ENCODE measurements at regions not wholly inside any gene's neighbourhood (a gene's known extent, or its start where the extent isn't known, plus 50 kb on each side); places are given as distances from the start of the nearest gene placed in this dataset.
"Not testable (repeated sequence)": the region's sequence is repeated elsewhere in the genome, so short reads cannot be mapped to it uniquely, and the experiment has no call there.

DNA sequence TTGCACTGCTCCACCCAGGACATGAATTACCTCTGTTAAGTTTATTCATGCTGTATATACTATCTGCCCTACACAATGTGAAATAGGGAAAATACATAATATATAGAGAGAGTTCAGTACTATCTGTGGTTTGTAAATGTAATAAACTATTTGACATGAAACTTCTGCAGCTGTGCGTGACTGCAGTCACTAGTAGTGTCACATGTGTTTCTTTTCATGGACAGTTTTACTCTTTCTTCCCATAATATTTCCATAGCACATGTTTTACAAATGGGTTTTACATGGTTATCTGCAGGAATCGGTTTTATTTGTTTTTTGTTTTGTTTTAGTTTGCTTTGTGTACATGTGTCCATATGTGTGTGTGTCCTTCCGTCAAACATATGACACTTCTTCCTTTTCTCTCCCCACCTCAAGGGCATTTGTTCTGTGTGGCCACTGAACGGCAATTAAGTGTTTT is 1644.1 kb upstream of the FLRT2 start:
- DNase-seq, result no peak

DNA sequence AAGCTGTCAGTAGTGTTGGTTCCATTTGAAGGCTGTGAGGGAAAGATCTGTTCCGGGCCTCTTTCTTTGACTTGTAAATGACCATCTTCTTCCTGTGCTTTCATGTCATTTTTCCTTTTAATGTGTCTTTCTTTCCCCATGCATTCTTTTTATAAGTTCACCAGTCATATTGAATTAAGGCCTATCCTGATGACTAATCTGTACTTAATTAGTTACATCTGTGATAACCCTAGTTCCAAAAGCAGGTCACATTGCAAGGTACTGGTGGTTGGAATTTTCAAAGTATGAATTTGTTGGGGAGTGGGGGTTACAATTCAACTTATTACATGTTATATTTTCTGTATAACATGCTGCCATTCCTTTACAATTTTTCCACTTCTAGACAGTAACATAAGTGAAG is 1642.1 kb upstream of the FLRT2 start:
- DNase-seq, result no peak

DNA sequence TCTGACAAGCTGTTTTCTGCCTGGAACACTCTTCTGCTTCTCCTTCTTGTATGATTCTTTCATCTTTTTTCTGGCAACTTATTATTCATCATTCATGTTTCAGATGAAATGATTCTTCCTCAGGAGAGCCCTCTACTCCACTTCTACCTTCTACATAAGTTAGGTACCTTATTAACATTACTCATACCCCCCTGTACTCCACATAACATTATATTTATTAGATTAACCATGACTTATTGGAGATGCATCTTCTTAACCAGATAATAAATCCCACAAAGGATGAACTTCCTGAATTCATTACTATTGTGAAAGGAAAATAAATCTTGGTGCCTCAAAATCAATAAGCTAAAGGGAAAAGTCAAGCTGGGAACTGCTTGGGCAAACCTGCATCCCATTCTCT is 1636.5 kb upstream of the FLRT2 start:
- DNase-seq, result no peak

DNA sequence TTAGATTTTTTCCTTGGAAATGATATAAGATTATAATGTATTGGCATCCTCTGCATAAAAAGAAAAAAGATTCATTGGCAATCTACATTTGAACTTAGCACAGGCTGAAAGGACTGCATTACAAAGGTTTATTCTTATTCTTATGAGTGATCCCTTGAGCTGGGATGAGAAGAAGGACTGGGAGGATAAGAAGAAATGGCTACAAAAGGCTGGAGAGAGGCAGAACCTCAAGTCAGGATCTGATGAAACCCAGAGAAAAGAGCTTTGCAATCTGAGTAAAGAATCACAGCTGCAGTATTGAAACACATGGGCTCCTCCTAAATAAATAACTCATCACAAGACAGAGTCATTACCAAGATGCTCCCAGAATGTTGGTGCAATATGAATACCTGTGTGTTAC is 1635.4 kb upstream of the FLRT2 start:
- no peak for DNase-seq

DNA sequence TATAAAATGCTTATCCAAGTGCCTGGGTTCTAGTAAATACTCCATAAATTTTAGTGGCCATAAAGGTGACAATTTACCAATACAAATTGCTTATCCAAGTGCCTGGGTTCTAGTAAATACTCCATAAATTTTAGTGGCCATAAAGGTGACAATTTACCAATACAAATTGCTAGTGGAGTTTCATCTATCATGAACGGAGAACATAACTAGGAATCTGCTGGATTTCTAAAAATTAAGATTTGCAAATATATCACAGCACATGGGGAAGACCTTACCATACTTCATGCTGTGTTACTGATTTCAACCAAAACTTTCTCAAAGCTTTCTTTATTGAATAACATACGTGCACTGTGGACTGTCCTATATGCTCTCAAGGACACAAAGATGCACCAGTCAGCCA is 1631.4 kb upstream of the FLRT2 start:
- DNase-seq, result not testable (repeated sequence)

DNA sequence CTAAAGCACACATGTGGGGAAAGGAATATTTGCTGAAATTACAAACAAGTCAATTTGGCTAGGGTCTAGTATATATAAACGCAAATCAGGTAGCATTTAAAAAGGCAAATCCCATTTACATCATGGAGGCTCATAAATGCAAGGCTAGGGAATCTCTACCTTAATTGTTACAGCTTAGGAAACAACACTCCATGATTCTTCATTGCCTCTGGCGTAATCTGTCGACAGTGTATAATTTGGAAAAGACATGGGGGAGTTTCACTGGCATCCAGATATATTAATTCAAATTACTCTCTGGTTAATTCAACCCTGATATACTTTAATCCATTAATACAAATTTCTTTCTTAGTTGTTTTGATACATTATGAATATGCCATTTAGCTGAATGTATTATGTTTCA is 1630.2 kb upstream of the FLRT2 start:
- no peak for DNase-seq

DNA sequence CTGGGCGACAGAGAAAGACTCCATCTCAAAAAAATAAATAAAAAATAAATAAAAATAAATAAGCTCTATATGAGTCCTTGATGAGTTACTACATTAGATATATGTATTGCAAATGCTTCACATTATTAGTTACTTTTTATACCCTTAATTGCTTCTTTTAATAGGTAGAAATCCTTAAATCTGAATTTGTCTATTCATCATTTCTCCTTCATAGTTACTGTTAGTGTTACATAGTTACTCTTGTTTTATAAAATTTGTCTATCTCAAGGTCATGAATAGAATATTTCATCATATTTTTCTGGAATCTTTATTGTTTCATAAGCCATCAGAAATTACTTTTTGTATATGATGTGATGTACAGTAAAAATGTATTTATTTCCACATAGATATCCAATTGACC is 1624.8 kb upstream of the FLRT2 start:
- no peak for DNase-seq

DNA sequence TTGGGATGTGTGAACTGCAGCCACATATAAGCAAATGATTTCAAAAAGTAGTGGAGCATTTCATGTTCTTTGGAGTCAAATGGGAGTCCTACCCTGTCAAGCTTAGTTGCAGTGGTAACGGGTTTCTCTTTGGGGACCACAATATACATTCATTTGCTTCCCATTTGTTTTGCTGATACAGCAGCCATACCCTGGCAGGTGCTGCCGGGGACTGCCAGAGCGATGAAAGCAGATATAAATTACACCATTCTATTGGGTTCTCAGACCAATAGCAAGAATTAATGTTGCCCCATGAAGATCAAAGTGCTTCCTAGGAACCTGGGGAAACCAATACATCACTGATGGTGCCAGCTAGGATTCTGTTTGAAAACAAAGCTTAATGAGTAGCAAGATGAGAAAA is 1621.5 kb upstream of the FLRT2 start:
- no peak for DNase-seq

DNA sequence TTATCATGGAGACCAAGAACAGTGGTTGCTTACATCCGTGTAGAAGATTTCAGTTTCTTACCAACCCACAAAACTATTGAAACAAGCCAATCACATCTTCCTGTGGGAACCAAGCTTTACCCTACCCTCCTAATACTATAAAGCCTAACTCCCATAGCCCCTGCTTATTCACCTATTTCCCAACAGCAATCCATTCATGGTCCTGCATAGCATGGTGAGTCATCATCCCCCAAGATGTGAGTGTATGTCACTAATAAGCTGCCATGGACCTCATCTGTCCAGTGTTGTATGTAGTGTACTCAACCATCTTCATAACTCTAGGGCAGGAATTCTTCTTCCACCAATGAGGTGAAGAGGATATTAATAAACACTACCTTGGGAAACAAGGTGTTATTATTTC is 1620.4 kb upstream of the FLRT2 start:
- no peak for DNase-seq

DNA sequence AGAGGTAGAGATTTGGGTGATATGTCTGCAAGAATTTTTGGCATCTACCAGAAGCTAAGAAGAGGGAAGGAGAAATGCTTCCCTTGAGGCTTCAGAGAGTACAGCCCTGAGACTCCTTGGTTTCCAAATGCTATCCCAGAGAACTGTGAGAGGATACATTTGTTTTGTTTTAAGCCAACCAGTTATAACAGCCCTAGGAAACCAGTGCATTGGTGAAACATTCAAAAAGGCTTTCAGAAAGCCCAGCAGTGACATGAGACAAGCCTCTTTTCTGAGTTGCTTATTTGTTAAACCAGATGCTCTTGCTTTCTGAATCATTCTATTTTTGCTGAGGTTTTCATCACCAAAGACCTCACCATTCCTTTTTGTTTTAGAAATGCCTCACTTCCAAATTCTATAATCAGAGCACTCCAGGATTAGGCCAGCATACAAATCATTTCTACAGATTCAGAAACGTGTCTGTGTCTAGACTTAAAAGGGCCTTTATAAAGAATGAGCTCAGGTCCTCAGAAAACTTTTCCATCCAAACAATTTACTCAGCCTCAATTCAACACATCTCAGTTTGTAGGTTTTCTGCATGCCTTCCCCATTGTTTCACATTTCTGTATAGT is 1617.8 kb upstream of the FLRT2 start:
- DNase-seq, result no peak

DNA sequence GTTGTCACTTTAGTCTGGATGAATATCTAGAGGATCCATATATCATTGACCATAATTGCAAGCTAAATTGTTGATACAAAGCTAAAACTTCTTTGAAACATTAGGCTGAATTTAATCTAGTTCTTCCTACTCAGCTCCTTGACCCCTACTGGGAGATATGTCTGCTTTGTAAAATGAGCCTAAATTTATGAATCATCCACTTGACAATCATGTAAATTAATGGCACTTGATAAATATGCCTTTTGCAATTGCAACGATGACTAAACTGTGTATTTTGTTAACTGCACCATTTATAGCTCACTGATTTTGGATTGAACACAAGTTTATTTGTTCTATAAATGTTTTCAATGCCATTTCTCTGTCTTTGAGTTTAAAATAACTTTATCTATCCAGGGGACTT is 1616.5 kb upstream of the FLRT2 start:
- DNase-seq, result no peak

DNA sequence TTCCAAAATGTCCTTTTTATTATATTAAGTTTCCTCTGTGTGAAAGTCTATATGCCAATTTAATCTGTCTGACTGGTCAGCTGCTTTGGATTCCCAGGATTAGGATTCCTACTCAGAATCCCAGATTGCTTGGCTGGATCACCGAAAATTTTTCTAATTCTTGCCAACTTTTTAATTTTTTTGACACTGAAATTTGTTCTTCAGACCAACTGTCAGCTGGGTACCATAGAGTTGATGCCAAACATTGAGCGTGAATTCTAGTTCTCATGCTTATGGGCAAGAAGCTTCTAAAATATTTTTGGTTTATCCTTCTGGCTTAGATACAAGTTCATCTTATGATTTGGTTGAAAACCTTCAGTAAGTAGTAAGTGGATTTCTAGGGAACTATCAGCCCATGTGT is 1611.4 kb upstream of the FLRT2 start:
- DNase-seq, result no peak

DNA sequence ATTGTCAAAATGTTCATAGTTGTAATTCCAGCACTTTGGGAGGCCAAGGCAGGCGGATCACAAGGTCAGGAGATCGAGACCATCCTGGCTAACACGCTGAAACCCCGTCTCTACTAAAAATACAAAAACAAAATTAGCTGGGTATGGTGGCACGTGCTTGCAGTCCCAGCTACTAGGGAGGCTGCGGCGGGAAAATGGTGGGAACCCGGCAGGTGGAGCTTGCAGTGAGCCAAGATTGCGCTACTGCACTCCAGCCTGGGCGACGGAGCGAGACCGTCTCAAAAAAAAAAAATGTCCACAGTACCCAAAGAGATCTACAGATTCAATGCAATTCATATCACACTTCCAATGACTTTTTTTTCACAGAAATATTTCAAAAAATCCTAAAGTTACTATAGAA is 1610.3 kb upstream of the FLRT2 start:
- DNase-seq, result not testable (repeated sequence)

DNA sequence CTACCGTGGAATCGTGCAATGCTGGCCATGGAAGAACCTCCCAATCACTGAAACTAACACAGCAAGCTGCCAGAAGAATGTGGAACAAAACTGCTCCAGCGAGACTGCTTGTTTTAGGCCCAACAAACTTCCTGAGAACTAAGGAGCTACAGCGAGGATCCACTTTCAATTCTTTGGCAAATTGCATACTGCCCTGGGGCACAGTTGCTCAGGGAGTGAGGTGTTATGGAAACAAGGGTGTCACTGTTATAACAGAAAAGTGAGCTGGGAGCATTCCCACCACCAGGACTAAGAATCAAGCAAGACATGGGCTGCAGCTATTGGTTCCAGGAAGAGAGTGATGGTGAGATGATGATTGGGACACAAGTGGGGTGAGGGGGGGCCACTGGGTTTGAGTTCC is 1606.1 kb upstream of the FLRT2 start:
- no peak for DNase-seq

DNA sequence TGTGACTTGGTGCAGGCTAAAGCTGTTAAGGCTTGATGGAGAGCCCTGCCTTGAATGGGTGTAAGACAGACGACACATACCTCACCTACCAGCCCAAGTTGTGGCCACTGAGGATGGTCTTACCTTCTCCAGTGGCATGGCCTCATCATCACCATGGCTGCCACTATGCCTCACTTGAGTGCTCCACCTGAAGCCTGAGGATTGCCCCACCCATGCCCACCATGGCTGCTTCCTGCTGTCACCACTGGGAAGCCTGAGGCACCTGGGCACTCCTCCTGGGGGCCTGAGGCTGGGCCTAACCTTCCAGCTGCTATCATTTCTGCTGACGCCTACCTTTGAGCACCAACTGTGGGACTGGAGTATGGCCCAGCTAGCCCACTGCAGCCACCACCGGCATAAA is 1605.7 kb upstream of the FLRT2 start:
- DNase-seq, result no peak

DNA sequence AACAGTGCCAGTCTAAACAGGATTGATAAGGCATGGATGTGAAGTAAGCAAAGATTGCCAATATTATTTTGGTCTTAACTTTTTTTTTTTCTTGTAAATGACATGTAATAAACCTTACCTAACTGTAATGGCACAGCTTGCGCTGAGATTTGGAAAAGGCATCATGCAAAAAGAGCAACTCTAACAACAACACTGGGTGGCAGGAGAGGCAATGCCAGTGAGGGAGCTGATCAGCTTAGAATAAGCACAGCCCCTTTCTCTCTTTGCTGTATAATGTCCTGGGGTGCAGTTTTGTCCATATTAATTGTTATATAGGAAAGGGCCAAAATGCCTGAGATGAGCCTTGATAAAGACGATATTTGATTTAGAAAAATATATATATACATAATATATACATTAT is 1589.7 kb upstream of the FLRT2 start:
- no peak for DNase-seq

DNA sequence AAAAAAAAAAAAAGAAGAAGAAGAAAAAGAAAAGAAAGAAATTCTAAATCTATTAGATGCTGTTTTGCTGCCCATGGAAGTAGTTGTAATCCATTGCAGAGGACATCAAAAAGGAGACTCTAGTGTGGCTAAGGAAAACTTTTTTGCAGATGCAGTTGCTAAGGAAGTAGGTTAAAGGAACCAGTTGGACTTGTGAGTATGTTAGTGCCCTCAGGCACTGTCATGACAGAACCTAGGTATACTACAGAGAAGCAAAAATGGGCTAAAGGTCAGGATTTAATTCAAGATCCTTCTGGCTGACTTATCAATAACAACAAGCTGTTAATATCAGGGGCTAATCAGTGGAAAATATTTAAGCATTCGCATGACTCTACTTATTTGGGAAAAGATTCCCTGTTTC is 1571.6 kb upstream of the FLRT2 start:
- DNase-seq, result no peak

DNA sequence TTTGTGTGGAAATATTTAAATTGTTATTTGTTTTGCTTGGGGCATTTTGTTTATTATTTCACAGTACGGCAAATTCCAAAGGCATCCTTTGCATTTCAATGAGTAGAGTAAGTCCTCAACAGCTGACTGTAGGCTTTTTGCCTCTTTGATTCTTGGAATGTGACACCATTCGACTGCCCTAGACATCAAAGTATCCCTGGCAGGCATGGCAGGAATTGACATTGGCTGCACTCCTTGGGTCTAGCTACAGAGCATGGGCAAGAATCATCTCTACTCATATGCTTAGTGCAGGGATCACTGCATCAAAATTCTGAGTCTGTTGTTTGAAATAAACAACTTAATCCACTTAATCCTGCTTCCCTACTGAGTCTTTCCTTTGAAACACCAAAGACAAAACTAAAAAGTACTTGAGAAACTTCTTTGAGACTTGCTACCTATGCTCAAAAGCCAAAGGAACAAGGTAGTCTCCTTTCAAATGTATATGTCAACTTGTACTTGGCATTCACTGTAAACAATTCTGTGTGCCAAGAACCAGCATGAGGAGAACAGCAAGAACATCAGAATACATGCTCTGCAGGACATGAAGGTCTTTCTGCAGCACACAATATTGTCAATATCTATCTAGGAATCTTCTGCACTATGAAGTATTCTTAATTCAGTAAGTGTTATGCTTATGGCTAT is 1569.0 kb upstream of the FLRT2 start:
- no peak for DNase-seq

DNA sequence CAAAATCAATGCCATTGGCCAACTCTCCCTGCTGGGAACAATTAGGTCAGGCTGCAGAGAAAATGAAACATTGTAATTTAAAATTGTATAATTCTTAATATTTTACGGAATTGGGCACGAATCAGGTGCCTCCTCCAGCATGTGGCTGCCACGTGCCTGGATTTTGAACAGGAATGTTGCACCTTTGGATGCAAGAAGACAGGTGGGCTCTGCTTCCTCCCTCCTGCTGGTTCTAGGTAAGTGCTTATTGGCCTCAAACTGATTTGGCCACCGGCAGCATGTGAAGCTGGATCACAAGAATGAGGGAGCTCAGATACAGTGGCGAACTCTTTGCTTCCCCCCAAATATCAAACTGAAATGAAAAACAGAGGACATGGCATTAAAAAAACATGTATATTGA is 1559.9 kb upstream of the FLRT2 start:
- DNase-seq, result no peak

DNA sequence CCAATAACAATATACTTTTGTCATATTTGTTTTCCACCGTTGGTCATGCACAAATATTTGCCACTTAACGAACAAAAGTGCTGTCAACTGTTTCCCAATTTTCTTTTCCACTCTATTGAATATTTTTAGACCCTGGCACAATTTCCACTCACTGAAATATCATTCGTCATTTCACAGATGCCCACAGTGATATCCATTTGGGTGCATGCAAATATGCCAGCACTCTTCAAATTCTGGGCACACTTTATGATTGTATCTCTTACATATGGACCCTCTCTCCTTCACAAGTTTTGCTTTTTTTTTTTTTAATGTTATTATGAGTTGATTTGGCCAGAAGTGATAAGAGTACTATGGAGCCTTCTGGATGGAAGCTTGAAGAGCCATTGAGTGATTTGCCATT is 1557.3 kb upstream of the FLRT2 start:
- DNase-seq, result no peak

DNA sequence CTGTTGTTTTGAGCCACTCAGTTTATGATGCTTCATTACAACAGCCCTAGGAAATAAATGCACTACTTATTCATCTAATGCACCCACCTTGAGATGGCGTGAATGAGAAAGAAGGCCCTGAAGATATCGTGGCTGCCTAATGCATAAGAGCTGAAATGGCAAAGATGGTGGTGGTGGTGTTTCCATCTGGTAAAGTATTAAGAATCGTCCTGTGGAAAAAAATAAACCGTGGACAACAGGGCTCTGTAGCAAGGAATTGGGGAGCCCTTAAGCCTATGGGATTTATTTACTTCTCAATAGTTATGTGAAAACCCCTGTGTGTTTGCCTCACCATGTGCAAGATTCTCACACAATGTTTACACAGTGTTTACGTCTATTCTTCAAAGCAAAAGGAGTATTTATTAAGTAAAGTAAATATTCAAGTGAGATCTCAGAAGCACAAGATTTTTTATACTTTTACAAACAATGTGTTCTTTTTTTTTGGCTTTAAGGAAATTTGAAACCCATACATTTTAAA is 1555.2 kb upstream of the FLRT2 start:
- no peak for DNase-seq

DNA sequence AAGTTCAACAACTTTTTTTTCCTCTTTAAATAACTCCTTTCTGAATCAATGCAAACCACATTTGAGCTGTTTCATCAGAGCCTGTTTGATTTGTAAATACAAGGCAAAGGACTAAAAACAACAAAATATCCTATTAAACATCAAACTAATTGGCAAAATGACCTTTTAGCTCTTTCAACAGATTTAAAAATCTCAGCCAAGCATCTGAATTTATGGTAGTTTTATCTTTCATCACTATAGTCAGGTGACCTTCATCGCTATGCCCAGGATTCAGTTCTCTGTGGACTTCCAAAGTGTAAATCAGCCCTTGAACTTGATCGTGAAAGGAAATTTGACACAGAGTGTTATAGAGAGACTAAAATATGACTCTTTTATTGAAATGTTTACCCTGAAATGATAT is 1554.5 kb upstream of the FLRT2 start:
- no peak for DNase-seq

DNA sequence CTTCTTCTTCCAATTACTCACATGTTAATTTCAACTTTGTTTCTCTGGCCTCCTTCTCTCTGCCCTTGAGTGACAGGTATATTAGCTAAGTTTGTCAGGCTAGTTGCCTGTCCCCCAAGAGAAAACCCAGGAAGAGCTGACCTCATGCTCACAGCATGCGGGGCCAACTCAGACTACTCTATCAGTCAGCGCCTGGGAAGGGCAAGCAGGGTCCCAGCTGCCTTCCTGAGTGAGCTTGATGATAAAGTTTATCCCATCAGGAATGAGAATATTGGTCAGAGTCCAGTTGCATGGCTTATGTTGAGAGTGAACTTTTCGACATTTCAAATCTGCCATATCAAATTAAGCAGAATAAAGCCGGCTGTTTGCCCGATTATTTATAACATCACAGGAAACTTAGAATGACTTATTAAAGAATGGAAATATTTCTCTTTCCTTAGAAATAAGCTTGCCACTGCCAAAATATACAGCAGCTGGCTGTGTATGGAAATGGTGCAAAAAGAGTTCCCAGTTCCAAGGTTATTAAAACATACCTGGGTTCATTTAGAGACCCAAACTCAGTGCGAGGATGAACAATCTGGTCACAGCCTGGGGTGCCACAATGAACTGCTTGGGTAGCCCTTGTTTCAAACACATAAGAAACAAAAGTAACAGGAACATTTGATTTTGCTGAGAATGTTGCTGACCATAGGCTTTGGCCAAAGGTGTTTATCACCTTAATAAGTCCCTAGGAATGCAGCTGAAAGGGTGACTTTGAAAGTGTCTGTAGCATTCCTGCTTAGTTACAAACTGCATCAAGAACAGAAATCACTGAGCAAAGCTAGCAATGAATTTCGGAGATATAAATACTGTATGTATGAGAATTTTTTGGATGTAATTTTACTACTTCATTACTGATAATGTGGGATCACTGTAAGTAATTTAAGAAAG is 1553.8 kb upstream of the FLRT2 start:
- no peak for DNase-seq

DNA sequence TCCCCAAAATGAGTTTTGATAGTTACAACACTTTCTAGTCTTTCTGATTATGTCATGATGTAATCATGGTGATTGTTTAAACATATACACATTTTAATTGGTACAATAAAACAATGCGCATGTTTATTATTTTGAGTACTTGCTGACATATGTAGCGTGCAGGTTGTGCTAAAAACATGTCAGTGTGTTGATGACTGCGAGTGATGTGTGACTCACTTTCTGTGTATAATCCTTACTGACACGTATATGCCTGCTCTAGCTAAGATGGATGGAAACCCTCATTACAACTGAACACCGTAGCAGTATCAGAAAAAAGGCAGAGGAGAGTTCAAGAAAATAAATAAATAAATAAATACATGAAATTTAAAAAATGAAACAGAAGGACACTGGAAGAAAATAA is 1552.4 kb upstream of the FLRT2 start:
- DNase-seq, result no peak
